ENCODE measurements at regions not wholly inside any gene's neighbourhood (a gene's known extent, or its start where the extent isn't known, plus 50 kb on each side); places are given as distances from the start of the nearest gene placed in this dataset.

DNA sequence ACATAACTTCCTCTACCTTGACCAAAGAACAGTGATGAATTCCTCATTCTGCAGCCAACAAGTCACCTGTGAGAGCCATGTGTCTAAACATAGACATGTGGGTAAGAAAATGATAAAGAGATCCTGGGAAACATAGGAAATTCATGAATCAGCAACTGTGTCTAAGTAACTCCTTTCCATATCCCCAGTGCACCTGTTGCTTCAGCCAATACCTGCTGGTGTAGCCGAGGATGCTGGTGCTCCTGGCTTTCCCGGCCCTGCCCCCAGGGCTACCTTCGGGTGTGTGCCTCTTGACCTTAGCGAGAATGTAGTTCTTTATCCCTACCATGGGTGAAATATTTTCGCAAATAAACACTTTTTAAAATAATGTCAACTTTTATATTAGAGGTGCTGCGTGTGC is 114.1 kb downstream of the OR13A1 start:
- Mint-ChIP-seq H3K4me1 (no peaks in the 10 kb centered on the region), H3K27ac (no peak overlapping the region), H3K4me3 (no peak overlapping the region), H3K27me3 (ENCODE audit: insufficient read depth, low read depth) (no peaks in the 10 kb centered on the region), H3K9me3 (no peaks in the 10 kb centered on the region), H3K36me3 (no peaks in the 10 kb centered on the region)
- H3K9ac ChIP-seq: no peak overlapping the region
- no peaks in the 10 kb centered on the region for H3K27me3 ChIP-seq
- no peak overlapping the region for H3K27ac ChIP-seq
- TF ChIP-seq EZH2phosphoT487 (IDR thresholded peaks at IDR 0.05): no peak
- H3F3A ChIP-seq (ENCODE audit: low read depth): no peaks in the 10 kb centered on the region
- H3K4me1 ChIP-seq: no peaks in the 10 kb centered on the region
- H3K79me2 ChIP-seq (ENCODE audit: low read depth): no peaks in the 10 kb centered on the region
- no peak for DNase-seq (ENCODE audit: low spot score)
- H2AFZ ChIP-seq (replicated peaks): no peak overlapping the region
- no peak overlapping the region for H3K4me2 ChIP-seq
- no peaks in the 10 kb centered on the region for H3K36me3 ChIP-seq
- no peaks in the 10 kb centered on the region for H3K9me3 ChIP-seq (ENCODE audit: low read depth)
- H4K20me1 ChIP-seq (ENCODE audit: low read depth): no peaks in the 10 kb centered on the region
- H3K4me3 ChIP-seq: no peak overlapping the region

GRCh38 chr10:45202242-45202641 is 113.2 kb downstream of the OR13A1 start:
- Histone ChIP-seq H3K9me3 (ENCODE audit: low read depth) (no peaks in the 10 kb centered on the region), H3K4me2 (no peak overlapping the region), H4K20me1 (ENCODE audit: low read depth) (no peaks in the 10 kb centered on the region), H3K27ac (no peak overlapping the region), H3K36me3 (no peaks in the 10 kb centered on the region), H3K79me2 (ENCODE audit: low read depth) (no peaks in the 10 kb centered on the region), H3K27me3 (no peaks in the 10 kb centered on the region), H3K4me3 (no peak overlapping the region), H3K4me1 (no peaks in the 10 kb centered on the region), H3F3A (ENCODE audit: low read depth) (no peaks in the 10 kb centered on the region), H2AFZ (replicated peaks) (no peak overlapping the region), H3K9ac (no peak overlapping the region)
- H3K9me3 Mint-ChIP-seq: no peaks in the 10 kb centered on the region
- no peaks in the 10 kb centered on the region for H3K27me3 Mint-ChIP-seq (ENCODE audit: insufficient read depth, low read depth)
- H3K4me1 Mint-ChIP-seq: no peaks in the 10 kb centered on the region
- no peak for DNase-seq (ENCODE audit: low spot score)
- H3K4me3 Mint-ChIP-seq: no peak overlapping the region
- H3K36me3 Mint-ChIP-seq: no peaks in the 10 kb centered on the region
- no peak overlapping the region for H3K27ac Mint-ChIP-seq
- TF ChIP-seq EZH2 (IDR thresholded peaks at IDR 0.05): no peak
- TF ChIP-seq, protein P1, sequence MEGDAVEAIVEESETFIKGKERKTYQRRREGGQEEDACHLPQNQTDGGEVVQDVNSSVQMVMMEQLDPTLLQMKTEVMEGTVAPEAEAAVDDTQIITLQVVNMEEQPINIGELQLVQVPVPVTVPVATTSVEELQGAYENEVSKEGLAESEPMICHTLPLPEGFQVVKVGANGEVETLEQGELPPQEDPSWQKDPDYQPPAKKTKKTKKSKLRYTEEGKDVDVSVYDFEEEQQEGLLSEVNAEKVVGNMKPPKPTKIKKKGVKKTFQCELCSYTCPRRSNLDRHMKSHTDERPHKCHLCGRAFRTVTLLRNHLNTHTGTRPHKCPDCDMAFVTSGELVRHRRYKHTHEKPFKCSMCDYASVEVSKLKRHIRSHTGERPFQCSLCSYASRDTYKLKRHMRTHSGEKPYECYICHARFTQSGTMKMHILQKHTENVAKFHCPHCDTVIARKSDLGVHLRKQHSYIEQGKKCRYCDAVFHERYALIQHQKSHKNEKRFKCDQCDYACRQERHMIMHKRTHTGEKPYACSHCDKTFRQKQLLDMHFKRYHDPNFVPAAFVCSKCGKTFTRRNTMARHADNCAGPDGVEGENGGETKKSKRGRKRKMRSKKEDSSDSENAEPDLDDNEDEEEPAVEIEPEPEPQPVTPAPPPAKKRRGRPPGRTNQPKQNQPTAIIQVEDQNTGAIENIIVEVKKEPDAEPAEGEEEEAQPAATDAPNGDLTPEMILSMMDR (IDR thresholded peaks at IDR 0.05): no peak

DNA sequence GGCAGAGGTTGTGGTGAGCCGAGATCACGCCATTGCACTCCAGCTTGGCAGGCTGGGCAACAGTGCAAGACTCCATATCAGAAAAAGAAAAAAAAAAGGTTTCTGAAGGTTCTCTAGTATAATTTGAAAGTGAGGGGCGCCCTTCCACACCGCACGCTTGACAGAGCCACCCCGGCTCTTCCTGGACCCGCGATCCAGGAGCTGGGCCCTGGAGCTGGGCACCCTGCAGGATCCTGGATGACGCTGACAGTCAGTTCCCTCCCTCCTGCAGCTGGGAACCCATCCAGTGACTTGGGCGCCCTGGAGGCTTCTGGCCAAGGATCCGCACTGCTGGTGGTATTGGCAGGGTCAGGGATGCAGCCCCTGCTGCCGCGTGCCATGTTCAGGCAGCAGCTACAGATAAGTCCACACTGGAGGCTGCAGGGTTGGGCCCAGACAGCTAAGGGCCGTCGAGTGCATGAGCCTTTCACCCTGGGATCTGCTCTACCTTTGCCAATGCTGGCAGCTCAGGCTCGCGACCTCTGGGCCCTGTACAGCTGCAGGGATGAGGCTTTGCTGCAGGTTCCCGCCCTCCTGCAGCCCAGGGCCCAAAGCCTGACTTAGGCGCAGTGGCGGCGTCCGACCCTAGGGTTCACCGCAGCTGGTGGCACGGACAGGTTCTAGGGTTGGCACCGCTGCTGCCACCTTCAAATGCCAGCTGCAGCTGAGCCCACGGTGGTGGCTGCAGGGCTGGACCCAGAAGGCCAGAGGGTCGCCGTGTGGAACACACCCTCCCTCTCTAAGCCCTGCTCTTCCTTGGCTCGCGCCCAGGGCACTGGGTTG is 110.2 kb downstream of the OR13A1 start:
- Histone ChIP-seq H3K79me2 (ENCODE audit: low read depth) (no peaks in the 10 kb centered on the region), H3K36me3 (no peaks in the 10 kb centered on the region), H3K4me3 (no peak overlapping the region), H3F3A (ENCODE audit: low read depth) (no peaks in the 10 kb centered on the region), H4K20me1 (ENCODE audit: low read depth) (no peaks in the 10 kb centered on the region), H3K27ac (no peak overlapping the region), H3K9ac (no peak overlapping the region), H3K27me3 (no peaks in the 10 kb centered on the region), H3K9me3 (ENCODE audit: low read depth) (peaks cover 4% of the 10 kb centered on the region), H2AFZ (replicated peaks) (no peak overlapping the region), H3K4me1 (no peaks in the 10 kb centered on the region), H3K4me2 (no peak overlapping the region)
- H3K36me3 Mint-ChIP-seq: no peaks in the 10 kb centered on the region
- no peaks in the 10 kb centered on the region for H3K27me3 Mint-ChIP-seq (ENCODE audit: insufficient read depth, low read depth)
- H3K4me3 Mint-ChIP-seq: no peak overlapping the region
- H3K9me3 Mint-ChIP-seq: peaks cover 4% of the 10 kb centered on the region
- no peak overlapping the region for H3K27ac Mint-ChIP-seq
- no peak for DNase-seq (ENCODE audit: low spot score)
- no peaks in the 10 kb centered on the region for H3K4me1 Mint-ChIP-seq
- TF ChIP-seq, protein P1 (IDR thresholded peaks at IDR 0.05): no peak
- no peak for TF ChIP-seq EZH2phosphoT487 (IDR thresholded peaks at IDR 0.05)
- TF ChIP-seq EZH2 (IDR thresholded peaks at IDR 0.05): no peak

- Histone ChIP-seq H3K4me1 (no peaks in the 10 kb centered on the region), H4K20me1 (ENCODE audit: low read depth) (no peaks in the 10 kb centered on the region)
- H3K4me3 Mint-ChIP-seq: no peak overlapping the region
These were observed 105.5 kb downstream of the OR13A1 start for GRCh38 chr10:45209888-45210287.

More at GRCh38 chr10:45209888-45210287, 105.5 kb downstream of the OR13A1 start:
- TF ChIP-seq EZH2phosphoT487 (IDR thresholded peaks at IDR 0.05) (no peak), EZH2 (IDR thresholded peaks at IDR 0.05) (no peak)
- TF ChIP-seq, protein P1 (IDR thresholded peaks at IDR 0.05): no peak
- H3K36me3 ChIP-seq: no peaks in the 10 kb centered on the region
- no peak overlapping the region for H3K27ac Mint-ChIP-seq
- H3K79me2 ChIP-seq (ENCODE audit: low read depth): no peaks in the 10 kb centered on the region
- H3K9ac ChIP-seq: no peak overlapping the region
- H3K27me3 ChIP-seq: no peaks in the 10 kb centered on the region
- peaks cover 4% of the 10 kb centered on the region for H3K9me3 Mint-ChIP-seq
- H3K27me3 Mint-ChIP-seq (ENCODE audit: insufficient read depth, low read depth): no peaks in the 10 kb centered on the region
- peaks cover 4% of the 10 kb centered on the region for H3K9me3 ChIP-seq (ENCODE audit: low read depth)
- H2AFZ ChIP-seq (replicated peaks): no peak overlapping the region
- no peak overlapping the region for H3K4me3 ChIP-seq
- H3K27ac ChIP-seq: no peak overlapping the region
- H3K4me2 ChIP-seq: no peak overlapping the region
- no peaks in the 10 kb centered on the region for H3K36me3 Mint-ChIP-seq
- no peak for DNase-seq (ENCODE audit: low spot score)
- H3K4me1 Mint-ChIP-seq: no peaks in the 10 kb centered on the region
- H3F3A ChIP-seq (ENCODE audit: low read depth): no peaks in the 10 kb centered on the region

All from neural progenitor cell (in vitro differentiated cells).